ENCODE measurements at regions not wholly inside any gene's neighbourhood (a gene's known extent, or its start where the extent isn't known, plus 50 kb on each side); places are given as distances from the start of the nearest gene placed in this dataset.

GRCh38 chr14:100381395-100382105 lies 58.4 kb downstream of the SLC25A47 start:
- DNase-seq = no peak

- DNase-seq = no peak
Measured at GRCh38 chr14:100382106-100382455, 58.9 kb downstream of the SLC25A47 start.

GRCh38 chr14:100383727-100384158 lies 60.6 kb downstream of the SLC25A47 start:
- DNase-seq = peak; percentile 83

GRCh38 chr14:100384277-100384676 lies 61.1 kb downstream of the SLC25A47 start:
- DNase-seq = no peak

DNA sequence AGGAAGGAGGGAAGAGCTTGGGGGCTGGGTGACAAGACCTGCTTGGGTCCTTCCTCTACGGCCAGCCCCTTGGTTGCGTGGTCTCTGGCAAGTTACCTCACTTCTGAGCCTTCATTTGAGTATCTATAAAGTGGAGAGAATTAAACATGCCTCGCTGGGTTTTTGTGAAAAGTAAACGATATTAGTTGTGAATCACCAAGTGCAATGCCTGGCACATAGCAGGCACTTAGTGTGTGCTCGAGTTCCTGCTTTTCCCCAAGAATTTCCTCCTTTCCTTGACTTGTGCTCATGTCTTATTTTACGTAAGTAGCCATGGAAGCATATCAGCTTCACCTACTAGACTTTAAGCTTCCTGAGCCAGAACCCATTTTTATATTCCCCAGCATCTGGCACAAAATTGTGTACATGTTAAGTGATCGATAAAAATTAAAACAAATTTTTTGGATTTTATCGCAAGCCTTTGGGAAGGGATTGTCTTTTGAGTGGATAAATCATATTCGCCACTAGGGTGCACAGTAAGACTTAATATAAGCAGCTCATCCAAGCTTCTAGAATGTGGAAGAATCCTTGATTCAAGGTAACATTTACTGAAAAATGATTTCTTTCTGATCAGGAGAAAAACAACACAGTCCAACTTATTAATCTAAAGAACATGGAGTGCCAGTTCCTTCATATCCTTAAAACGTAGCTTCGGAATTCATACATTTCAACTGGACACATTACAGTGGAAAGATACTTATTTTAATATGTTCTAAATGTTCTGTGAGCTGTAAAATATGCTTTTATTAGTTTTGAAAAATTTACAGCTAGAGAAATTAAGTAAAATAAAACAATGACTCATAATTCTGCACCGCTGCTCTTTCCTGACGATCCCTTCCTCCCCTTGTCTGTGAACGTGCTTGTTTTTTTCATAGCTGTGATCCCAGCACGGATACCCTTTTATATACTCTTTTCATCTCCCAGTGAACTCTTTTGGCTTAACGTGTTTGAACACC lies 62.0 kb downstream of the SLC25A47 start:
- DNase-seq = peak; percentile 97

DNA sequence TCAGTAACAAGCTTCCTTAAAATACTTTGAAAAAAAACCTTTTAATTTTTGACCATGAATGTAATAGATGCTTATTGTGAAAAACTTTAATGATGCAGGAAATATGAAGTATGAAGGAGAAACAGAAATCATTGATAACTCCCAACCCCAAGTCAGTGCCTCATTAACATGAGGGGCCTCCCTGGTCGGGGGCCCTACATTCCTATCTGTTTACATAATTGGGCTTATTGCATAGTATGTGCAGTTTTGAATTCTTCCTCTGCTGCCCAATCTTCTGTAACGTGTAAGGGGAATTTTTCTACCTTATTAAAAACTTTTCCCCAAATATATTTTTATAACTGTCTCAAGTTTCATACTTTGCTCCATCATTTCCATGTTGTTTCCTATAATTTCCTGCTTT lies 63.0 kb downstream of the SLC25A47 start:
- DNase-seq = no peak

GRCh38 chr14:100386846-100387245 lies 63.7 kb downstream of the SLC25A47 start:
- DNase-seq = no peak

GRCh38 chr14:100387450-100387849 lies 64.3 kb downstream of the SLC25A47 start:
- DNase-seq = no peak

GRCh38 chr14:100388103-100389054 lies 65.2 kb downstream of the SLC25A47 start:
- DNase-seq = no peak

- no peak for DNase-seq
Measured at GRCh38 chr14:100389497-100390104, 66.5 kb downstream of the SLC25A47 start.

DNA sequence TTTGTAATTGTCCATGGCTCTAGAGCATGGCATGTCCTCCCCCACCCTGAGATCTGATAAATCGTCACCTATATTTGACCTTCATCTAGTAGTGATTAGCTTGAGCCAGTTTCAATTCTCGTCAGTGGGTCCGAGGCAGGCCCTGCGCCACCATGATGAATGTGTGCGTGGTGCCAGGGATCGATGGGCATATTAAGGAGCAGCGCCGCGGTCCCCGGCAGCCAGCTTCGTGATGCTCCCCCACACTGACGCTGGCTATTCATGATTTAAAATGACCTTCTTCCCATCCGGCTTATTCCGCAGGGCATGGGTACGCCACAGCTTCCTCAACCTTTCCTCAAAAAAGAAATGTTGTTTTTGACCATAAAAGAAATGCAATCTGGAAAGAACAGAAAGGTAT lies 68.0 kb downstream of the SLC25A47 start:
- no peak for DNase-seq

DNA sequence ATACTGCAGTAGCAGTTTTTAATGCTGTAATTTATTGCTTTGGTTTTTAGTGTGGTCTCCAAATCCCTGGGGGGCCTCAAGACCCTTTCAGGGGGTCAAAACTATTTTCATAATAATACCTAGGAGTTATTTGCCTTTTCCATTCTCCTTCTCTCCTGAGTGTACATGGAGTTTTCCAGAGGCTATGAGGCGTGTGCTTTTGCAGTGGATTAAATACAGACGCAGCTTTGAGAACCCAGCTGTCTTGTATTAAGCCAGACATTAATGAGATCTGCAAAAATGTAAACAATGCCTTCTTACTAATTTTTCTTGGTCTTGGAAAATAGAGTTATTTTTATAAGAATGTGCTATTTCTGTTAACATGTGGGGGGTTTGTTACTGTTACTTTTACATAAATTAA lies 68.6 kb downstream of the SLC25A47 start:
- no peak for DNase-seq

DNA sequence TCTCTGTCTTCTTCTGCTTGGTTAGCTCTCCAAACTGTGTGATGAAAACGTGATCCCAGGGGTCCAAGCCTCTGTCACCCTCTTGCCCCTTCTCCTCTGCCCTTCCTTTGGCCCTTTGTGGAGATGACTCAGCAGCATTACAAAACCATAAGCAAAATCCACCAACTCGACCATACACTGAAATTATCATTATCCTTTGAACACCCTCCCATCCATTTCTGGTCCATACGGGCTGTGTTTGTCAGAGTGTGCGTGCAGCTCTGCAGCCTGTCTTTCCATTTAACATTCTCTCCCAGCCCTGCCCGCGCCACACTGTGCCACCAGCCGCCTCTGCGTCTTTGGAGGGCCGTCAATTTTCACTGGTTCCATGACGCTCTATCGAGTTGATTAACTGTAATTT lies 69.2 kb downstream of the SLC25A47 start:
- no peak for DNase-seq

GRCh38 chr14:100393362-100393761 lies 70.2 kb downstream of the SLC25A47 start:
- DNase-seq = no peak

- no peak for DNase-seq
Measured at GRCh38 chr14:100393906-100394732, 71.0 kb downstream of the SLC25A47 start.

DNA sequence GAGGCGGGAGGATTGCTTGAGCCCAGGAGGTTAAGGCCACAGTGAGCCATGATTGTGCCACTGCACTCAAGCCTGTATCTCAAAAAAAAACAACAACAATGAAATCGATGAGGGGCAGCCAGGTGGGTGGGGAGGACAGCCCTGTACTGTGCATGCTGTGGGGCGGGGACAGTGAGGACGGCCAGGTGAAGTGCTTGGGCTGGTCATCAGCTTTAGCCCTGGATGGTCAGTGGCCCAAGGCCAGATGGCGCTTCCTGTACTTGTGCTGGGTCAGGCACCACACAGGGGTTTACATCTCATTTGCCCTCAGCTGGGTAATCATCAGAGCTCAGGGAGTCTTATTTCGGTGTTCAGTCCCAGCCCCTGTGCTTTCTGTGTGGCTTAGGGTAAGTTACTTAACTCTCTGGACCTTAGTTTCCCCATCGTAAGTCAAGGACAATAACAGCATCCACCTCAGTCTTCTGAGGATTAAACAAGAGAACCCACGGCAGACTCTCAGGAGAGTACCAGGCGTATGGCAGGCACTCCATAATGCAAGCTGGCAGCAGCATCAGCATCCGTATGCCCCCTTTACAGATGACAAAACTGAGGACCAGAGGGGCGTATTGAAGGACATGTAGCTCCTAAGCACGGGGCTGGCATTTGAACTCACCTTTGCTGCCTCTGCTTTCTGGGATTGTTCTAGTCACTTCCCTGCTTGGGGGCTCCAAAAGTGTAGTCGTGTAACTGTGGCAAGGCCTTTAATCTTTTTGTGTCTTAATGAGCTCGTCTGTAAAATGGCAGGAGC lies 71.9 kb downstream of the SLC25A47 start:
- DNase-seq = no peak

GRCh38 chr14:100396266-100396795 lies 73.2 kb downstream of the SLC25A47 start:
- no peak for DNase-seq

- no peak for DNase-seq
Measured at GRCh38 chr14:100397005-100397404, 73.9 kb downstream of the SLC25A47 start.

DNA sequence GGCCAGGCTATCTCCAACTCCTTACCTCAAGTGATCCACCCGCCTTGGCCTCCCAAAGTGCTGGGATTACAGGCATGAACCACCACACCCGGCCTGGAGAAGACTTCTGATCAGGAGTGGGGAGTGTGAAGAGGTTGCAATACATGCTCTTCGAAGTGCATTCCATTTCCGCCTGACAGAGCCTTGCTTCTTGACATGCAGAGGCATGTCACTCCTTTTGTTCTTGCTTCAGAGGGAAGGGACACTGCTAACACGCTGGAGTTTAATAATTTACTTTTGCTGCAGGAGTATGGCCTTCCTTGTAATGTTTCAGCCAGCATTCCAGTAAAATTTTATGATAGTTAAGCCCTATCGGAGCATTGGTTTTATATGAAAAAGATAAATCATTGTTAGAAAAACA lies 74.9 kb downstream of the SLC25A47 start:
- no peak for DNase-seq
